HG03439 (cell line): ENCODE measurements at regions not wholly inside any gene's neighbourhood (a gene's known extent, or its start where the extent isn't known, plus 50 kb on each side); places are given as distances from the start of the nearest gene placed in this dataset.

Experiments
- ATAC-seq: cut with Tn5 transposase; IDR thresholded peaks from one replicate; pipeline ENCODE4 v1.9.1; 2021; ENCODE audit warnings: mild to moderate bottlenecking, moderate library complexity; ENCODE audit not compliant: unreplicated experiment

DNA sequence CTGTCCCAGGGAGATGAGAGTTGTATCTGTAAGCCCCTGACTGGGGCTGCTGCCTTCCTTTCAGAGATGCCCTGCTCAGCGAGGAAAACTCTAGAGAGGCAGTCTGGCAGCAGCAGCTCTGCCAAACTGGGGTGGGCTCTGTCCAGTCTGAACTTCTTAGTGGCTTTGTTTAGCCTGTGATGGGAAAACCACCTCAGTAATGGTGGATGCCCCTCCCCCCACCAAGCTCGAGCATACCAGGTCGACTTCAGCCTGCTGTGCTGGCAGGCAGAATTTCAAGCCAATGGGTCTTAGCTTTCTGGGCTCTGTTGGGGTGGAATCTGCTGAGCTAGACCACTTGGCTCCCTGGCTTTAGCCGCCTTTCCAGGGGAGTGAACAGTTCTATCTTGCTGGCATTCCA, 218.3 kb downstream of the TUSC7 start:
- no peak for ATAC-seq

DNA sequence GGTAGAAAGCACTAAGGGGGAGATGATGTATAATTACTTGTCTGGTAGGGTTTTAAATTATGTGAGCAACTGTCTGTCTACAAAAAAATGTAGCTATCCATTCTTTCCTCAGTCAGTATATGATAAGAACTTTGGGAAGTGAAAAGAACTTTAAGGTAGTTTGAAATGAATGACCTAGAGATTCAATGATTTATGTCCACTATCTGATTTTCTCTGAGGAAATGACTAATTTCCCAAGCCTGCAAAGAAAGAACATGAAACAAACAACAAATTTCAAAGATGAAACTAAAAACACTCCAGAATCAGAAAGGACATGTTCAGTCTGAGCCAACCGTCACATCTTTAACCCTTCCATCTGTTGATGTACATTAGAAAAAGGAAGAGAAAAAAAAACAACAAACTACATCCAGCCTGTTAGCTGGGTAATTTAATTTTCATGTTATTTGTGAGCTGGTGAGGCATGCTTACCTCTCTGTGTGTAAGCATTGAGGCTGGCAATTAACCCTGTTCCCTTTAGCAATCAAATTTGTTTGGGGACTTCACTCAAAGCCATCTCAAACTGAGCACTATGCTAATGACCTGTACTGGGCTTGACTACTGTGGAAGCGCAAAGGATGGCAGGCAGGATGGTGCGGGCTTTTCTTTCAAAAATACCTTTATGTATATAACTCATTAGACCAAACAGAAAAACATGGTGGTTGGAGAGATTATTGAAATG, 220.1 kb downstream of the TUSC7 start:
- no peak for ATAC-seq

DNA sequence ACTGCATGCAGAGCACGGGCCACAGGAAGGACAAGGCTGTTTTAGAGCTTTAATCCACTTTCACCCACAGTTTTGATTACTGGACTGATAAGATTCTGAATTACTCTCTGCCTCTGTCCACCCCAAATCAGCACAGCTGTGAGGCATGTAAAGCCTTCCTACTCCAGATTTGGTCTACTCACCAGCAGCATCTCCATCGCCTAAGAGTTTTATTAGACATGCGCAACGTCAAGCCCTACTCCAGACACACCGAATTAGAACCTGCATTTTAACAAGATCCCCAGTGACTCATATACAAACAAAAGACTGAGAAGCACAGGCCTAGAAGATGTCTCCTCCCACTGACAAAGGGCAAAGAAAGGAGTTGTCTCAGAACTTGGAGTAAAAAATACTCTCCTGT, 221.2 kb downstream of the TUSC7 start:
- ATAC-seq = no peak

DNA sequence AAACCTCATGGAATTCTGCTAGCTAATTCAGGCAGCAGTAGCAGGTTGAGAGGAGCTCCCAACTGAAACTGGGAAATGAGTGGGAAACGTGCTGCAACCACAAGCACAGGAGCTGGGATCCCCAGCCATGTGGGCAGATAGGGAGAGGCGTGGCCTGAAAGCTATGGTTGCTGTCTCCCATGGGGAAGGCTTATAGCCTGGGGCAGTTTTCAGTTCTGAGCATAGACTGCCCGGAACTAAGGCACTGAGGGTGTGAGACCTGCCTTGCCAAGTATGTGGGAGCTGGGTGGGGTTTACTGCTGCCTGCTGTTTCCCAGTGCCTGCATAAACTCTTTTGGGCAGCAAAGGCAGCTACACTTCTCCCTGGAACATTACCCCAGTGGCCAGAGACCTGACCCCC, 229.5 kb downstream of the TUSC7 start:
- no peak for ATAC-seq

DNA sequence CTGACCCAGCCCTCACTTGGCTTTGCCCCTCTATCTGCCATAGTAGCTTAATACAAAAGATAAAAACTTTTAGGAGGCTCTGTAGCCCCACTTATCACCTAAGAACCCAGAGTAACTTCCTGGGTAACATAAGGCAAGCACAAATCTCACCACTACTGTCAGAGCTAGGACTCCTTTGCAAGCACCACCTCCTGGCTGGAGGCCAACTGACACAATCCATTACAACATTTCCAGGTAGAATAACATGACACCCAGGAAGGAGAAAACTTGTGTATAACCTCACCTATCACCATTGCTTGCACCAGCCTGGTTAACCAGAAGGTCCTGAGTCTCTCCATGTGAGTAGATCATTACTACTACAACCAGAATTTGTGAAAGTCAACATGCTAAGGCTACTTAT, 230.0 kb downstream of the TUSC7 start:
- ATAC-seq = no peak

DNA sequence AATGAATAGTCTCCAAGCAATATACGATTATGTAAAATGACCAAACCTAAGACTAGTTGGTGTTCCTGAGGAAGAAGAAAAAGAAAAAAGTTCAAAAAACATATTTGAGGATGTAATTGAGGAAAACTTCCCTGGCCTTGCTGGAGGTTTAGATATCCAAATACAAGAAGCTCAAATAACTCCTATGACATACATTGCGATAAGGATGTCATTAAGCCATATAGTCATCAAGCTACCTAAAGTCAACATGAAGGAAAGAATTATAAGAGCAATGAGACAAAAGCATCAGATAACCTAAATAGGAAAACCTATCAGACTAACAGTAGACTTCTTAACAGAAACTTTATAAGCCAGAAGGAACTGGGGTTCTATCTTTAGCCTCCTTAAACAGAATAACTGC, 231.1 kb downstream of the TUSC7 start:
- no peak for ATAC-seq

DNA sequence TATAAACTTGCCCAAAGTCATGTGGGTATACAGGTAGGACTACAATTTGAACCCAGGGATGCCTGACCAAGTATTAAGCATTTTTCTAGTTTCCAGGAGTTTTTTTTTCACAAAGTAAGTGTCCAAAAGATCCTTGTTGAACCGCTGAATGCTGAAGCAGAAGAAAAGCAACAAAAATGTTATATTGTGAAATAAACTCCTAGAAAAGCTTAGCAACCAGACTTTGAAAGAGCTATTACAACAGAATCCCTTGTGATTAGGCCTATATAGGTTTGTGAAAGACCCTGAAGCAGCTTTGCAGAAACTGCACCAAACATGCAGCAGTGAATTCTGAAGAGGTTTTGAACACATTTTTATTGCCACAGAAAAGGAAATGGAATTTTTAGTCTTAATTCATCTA, 236.8 kb downstream of the TUSC7 start:
- ATAC-seq = no peak

DNA sequence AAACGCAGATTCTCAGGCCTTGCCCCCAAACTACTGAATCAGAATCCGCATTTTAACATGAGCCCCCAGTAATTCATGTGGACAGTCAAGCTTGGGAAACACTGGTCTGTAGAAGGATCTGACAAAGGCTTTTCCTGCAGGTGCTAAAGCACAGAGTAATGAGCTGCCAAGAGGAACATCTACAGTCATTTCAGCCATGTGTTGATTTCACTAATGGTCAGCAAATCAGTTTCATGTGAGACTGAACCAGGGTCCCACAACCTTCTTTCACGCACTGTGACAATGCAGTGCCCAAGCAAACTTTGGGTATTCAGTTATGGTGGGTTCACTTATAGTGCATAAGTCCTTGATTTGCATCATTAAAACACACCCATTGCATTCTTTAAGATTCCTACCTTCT, 237.6 kb downstream of the TUSC7 start:
- no peak for ATAC-seq

DNA sequence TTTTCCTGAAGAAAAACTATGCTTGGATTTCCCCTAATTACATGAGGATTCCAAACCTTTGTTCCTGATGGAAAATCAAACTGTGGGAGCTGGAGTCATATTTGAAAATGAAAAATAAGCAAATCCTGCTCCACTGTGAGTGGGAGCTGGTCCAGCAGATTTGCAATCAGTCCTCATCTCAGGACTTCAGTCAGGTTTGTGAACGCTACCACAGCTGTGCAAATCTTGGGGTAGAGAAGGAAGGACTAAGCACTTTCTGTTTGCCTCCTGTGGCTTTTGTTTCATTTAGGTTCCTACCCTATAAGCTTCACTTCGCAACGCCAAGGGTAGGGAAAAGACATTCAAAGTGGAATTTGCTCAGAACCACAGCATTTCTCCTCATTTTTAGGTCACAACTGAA, 238.2 kb downstream of the TUSC7 start:
- no peak for ATAC-seq

DNA sequence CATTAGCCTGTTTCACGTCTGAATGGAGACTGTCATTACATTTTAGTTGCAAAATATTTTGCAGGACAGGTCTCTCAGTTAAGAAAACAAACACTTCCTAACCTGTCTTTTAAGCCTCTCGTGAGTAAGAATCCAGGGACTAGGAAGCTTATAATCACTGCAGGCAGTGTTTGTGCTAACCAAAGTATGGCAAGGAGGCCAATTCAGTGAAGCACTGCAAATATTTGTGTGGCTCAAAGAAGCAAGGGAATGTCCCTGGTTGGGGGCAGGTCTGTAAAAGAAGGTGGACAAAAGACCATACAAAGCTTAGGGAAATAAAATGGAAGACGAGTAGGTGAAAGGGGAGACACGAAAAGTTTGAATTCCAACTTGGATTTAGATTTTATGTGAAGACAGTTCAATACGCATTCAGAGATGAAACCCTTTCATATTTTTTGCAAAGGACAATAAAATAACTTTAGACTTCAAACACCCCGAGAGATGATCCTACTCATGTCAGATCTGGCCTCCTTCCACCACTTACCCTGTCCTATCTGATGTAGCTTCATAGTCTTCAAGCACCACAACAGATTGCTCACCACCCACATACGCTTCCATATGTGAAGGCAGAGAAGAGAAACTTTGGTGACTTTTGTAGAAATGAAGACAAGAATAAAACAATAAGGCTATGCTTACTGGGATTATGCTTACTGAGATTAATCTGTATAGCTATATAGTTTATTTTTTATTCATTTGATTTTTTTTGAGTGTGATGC, 240.9 kb downstream of the TUSC7 start:
- ATAC-seq = no peak

DNA sequence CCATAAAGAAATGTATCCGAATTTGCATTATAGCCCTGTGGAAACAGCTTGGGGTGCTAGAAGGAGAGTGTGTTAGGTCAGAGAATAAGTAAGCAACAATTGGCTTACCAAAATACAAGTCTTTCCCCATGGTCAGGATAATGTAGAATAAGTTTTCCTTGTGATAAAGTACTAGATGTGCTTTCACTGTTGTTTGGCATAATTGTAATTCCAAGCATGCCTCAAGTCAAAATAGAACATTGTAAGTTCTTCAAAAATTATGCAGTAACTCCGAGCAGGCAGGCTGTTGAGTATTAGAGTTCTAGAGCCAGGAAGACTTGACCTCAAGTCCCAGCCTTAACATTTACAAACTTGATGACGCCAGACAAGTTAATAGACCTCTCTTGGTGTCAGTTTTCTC, 242.0 kb downstream of the TUSC7 start:
- no peak for ATAC-seq

DNA sequence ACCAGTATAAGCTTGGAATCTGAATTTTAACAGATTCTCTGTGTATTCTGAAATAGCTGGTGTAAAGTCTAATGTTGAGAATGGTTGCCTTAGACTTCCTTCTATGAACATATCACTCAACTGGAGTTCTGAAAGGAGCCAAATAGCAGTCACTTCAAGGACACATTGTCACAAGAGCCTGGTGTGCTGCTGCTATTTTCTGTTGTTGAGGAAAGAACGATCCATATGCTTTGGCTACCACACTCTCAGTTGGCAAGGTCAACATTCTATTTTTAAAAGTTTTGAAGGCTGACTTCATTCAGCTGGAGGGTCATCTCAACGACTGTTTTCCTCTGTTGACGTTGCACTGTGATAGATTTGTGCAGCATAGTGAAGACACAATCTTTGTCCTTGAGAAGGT, 248.7 kb downstream of the TUSC7 start:
- no peak for ATAC-seq

DNA sequence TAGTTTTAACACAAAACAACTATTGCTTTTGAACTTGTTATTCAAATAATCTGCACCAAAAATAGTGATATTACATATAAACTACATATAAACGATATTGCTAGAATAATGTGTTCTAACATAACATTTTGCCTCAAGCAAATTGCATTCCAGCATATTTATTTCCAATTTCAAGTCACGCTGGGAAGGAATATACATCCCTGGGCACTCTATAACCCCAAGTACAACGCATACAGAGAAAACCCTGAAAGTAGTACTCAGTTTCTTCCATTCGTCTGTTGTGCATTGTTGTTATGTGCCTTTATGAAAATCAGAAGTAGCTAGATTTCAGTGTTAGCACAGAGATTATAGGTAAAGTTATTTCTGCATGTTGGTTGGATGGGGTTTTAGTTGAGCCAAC, 251.5 kb downstream of the TUSC7 start:
- ATAC-seq = no peak

DNA sequence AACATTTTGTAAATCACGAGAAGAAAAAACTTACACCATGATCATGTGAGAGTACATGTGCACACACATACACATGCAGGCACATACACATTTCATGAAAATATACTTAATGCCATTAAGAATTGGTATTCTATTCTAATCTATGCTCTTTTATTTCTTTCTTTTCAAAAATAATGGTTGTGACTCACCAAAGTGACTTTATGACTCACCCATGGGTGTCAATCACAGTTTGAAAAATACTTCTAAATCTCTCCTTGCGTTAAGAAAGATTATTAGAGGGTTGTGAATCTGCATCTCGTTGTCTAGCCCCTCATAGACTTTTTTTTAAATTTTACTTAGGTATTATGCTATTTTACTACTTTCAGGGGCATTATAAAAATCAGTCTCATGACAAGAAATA, 254.2 kb downstream of the TUSC7 start:
- no peak for ATAC-seq

DNA sequence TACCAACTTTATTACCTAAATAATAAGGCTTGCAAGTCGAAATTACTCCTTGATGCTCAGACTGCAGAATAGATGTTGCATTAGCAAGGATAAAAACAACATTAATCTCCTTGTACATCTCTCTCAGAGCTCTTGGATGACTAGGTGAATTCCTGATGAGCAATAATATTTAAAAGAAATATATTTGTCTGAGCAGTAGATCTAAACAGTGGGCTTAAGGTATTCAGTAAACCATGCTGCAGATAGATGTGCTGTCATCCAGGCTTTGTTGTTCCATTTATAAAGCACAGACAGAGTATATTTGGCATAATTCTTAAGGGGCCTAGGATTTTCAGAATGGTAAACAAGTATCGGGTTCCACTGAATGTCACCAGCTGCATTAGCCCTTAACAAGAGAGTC, 257.1 kb downstream of the TUSC7 start:
- ATAC-seq = no peak

DNA sequence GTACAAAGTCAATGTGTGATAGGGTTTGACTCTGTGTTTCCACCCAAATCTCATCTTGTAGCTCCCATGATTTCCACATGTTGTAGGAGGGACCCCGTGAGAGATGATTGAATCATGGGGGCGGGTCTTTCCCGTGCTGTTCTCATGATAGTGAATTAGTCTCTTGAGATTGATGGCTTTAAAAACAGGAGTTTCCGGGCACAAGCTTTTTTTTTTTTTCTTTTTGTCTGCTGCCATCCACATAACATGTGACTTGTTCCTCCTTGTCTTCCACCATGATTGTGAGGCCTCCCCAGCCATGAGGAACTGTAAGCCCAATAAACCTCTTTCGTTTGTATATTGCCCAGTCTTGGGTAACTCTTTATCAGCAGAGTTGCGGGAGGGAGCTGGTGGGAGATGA, 259.6 kb downstream of the TUSC7 start:
- no peak for ATAC-seq

DNA sequence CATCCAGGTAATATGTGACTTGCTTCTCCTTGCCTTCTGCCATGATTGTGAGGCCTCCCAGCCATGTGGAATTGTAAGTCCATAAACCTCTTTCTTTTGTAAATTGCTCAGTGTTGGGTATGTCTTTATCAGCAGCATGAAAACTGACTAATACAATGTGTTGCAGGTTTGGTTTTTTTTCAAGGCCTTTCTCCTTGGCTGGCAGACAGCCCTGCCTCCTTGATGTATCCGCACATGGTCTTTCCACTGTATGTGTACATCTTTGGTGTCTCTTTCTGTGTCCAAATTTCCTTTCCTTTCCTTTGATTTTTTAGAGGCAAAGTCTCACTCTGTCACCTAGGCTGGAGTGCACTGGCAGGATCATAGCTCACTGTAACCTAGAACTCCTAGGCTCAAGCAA, 260.1 kb downstream of the TUSC7 start:
- no peak for ATAC-seq

DNA sequence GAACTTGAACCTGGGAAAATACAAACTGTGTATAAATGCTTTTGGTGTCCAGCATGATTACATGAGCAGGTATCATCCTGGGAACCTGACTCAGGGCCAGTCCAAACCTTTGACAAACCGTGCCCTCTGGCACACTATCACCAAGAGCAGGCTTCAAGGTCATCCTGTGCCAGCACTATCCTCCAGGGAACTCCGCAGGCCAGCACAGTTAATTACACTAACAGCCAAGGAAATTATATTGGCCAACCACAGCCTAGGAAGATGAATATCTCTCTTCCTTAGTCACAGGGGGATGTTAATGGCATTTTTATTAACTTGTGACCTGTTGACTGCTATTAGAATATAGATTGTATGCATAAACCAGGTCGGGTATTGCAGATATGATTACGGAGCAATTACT, 262.0 kb downstream of the TUSC7 start:
- ATAC-seq = no peak

DNA sequence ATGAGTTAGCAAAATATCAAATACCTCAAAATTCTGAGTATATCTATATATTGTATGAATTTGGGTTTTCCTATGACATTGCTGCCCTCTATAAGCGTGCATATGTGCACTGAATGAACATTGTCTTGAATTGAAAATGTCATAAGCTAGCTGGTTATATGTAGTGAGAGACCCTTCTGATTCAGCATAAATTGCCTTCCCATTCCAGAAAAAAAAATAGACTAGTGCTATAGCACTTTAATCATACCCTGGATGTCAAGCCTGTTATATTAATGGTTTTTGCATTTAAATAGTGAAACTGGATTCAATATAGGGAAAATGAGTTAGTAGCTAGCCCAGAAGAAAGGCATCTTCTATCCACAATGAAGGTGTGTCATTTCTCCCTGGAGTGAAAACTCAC, 265.1 kb downstream of the TUSC7 start:
- ATAC-seq = no peak

DNA sequence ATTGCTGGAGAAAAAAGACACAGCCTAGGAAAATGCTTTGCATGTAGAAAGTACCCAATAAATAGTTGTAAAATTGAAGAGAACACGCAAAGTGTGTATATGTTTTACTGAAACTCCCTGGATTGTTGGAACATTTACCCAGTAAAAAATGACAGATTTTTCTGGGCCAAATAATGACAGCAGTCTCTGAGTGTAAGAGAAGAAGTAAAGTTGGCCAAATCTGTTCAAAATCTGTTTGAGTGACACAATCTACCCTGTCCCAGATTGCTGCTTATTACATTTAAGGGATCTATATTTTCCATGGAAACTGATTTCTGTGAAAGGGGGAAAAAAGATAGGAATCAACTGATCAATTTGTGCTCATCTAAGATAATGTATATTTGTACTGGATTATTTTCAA, 267.9 kb downstream of the TUSC7 start:
- no peak for ATAC-seq

DNA sequence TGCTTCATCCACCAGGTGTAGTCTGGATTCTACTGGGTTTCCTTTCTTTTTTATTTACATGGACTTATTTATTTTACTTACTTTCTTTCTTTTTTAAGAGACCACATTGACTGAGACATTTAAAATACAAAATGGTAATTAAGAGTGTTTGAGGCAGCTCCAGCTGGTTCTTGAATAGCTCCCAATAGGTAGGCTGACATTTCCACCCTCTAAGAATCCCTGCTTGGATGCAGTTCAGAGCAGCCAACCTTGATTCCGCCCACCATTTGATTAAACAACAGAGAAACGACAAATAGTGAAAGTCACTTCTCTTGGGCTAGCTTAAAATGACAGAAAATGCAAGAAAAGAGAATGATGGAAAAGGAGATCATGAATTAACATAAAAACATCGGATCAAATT, 270.5 kb downstream of the TUSC7 start:
- no peak for ATAC-seq

DNA sequence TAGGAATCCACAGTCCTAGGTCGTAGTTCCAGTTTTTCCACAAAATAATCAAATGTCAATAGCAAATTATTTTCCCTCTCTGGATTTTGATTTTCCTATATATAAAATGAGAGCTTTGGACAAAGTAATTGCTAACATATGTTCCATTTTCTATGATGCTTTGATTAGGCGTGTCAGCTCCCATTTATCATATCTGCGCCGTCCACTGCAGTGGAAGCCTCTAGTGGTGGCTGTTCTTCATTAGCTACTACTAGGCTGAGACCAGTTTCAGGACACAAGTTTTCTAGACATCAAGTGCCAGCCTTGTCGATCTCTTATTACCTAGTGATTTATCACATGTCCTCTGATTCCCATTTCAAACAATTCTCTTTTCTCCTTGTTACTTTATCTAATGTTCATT, 271.5 kb downstream of the TUSC7 start:
- ATAC-seq = no peak

DNA sequence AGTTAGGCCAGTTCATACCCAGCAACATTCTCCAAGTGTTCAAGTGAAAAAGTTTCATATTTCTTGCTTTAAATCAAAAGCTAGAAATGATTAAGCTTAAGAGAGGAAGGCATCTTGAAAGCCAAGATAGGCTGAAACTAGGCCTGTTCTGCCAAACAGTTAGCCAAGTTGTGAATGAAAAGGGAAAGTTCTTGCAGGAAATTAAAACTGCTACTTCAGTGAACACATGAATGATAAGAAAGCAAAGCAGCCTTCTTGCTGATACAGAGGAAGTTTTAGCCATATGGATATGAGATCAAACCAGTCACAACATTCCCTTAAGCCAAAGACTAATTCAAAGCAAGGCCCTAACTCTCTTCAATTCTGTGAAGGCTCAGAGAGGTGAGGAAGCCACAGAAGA, 274.7 kb downstream of the TUSC7 start:
- ATAC-seq = no peak
